ENCODE measurements at regions not wholly inside any gene's neighbourhood (a gene's known extent, or its start where the extent isn't known, plus 50 kb on each side); places are given as distances from the start of the nearest gene placed in this dataset.

DNA sequence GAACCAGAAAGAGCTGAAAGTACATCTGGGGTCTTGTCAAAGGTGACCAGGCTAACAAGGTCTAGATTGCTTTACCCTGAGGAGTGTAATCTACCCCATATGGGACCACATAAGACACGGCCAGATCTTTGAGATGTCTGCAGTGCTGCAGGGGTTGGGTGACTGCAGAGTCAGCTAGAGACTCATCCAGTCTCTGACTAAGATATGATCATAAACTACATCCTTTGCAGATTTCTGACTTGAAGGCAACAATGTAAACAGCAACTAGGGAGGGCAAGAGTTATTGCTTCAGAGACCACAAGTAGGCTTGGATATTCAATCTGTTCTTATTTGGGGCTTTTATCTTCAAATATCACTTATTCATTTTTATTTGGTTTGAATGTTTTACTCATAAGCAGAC lies 1080.5 kb upstream of the FOXG1 start:
- no peak for DNase-seq (ENCODE audit: low read depth)
- no peak overlapping the region for H3K4me3 ChIP-seq (ENCODE audit: low read length)
- TF ChIP-seq, protein P1, sequence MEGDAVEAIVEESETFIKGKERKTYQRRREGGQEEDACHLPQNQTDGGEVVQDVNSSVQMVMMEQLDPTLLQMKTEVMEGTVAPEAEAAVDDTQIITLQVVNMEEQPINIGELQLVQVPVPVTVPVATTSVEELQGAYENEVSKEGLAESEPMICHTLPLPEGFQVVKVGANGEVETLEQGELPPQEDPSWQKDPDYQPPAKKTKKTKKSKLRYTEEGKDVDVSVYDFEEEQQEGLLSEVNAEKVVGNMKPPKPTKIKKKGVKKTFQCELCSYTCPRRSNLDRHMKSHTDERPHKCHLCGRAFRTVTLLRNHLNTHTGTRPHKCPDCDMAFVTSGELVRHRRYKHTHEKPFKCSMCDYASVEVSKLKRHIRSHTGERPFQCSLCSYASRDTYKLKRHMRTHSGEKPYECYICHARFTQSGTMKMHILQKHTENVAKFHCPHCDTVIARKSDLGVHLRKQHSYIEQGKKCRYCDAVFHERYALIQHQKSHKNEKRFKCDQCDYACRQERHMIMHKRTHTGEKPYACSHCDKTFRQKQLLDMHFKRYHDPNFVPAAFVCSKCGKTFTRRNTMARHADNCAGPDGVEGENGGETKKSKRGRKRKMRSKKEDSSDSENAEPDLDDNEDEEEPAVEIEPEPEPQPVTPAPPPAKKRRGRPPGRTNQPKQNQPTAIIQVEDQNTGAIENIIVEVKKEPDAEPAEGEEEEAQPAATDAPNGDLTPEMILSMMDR (conservative IDR thresholded peaks at IDR 0.05; ENCODE audit: low read length), result no peak

DNA sequence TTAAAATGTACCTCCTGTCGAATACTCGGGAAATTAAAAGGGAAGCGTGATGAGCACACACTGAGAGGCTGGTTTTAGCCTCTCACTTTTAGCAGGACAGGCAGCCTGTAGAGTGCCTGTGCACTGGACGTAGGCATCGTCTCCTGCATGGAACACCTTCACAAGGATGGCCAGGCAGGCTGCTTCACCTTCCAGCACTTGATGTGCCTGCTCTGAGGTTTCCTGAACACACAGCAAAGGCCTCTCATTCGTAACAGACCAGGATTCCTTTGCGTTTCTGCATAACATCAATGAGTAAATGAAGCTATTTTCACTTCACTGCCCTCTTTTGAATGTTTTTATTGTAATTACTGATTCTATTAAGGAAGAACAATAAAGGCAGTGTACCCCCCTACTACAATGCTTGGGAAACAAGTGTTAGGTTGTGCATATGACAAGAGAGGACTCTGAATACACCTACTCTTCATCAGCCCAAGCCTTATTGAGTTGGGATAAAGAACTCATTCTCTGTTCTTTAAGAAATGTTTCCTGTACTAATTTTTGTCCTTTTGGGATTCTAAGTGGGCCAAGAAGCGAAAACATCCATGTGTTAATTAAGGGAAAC lies 1077.6 kb upstream of the FOXG1 start:
- H3K4me3 ChIP-seq (ENCODE audit: low read length), result no peak overlapping the region
- no peak for DNase-seq (ENCODE audit: low read depth)
- TF ChIP-seq, protein P1 (conservative IDR thresholded peaks at IDR 0.05; ENCODE audit: low read length), result no peak

DNA sequence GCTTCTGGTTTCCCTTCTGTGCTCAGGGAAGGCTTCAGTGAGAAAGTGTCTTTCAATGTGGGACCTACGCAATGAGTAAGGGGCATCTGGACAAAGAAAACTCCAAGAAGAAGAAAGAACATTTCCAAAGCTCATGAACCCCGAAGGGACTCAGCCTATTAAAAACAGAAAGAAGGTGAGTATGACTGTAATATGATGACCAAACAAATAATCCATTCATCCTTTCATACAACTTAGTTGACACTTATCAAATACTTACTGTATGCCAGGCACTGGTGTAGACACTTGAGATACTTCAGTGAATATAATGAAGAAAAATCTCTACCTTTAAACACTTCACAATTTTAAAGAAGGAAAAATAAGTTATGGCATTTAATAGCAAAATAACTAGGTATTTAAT lies 1054.2 kb upstream of the FOXG1 start:
- TF ChIP-seq, protein P1 (conservative IDR thresholded peaks at IDR 0.05; ENCODE audit: low read length), result no peak
- no peak overlapping the region for H3K4me3 ChIP-seq (ENCODE audit: low read length)
- no peak for DNase-seq (ENCODE audit: low read depth)

DNA sequence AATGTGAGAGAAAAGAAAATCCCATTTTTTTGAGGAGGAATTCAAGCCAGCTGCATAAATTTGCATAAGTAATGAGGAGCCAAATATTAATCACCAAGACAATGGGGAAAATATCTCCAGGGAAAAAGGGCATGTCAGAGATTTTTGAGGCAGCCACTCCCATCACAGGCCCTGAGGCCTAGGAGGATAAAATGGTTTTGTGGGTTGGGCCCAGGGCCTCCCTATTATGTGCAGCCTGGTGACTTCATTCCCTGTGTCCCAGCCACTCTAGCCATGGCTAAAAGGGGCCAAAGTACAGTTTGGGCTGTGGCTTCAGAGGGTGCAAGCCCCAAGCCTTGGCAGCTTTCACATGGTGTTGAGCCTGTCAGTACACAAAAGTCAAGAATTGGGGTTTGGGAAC lies 1051.0 kb upstream of the FOXG1 start:
- no peak overlapping the region for H3K4me3 ChIP-seq (ENCODE audit: low read length)
- DNase-seq (ENCODE audit: low read depth), result no peak
- TF ChIP-seq, protein P1 (conservative IDR thresholded peaks at IDR 0.05; ENCODE audit: low read length), result no peak

DNA sequence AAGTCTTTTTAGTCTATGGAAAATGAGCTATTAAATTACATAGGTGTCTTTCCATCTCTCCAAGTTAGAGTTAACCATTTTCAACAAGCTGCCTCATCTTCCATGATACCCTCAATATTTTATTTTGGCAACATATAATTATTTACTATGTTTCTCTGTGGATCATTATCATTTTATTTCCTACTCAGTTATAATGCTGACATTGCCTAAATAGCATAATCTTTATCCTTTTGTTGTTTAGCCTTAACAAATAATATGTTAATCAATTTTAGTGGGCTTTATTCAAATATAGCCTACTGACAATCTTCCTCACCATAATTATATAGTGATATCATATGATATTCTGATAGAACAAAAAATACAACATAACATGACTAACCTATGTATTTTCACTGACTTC lies 1044.8 kb upstream of the FOXG1 start:
- TF ChIP-seq, protein P1 (conservative IDR thresholded peaks at IDR 0.05; ENCODE audit: low read length), result no peak
- DNase-seq (ENCODE audit: low read depth), result no peak

DNA sequence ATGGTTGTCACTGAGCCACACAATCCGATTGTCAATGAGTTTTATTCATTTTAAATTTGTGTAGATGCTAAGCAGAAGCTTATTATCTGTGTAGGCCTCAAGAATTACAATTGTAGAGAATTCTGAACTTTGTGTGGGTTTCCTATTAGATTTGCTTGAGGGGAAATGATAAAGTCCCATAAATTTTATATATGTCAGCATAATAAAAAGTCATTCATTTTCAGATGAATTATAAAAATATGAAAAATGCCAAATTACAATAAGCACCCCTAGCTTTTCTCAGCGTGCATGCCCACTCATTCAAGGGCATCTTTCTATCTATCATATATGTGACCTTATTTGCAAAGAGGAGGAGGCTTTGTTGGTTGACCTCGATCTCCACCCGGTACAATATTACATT lies 1041.1 kb upstream of the FOXG1 start:
- DNase-seq (ENCODE audit: low read depth), result no peak
- H3K4me3 ChIP-seq (ENCODE audit: low read length), result no peak overlapping the region
- TF ChIP-seq, protein P1 (conservative IDR thresholded peaks at IDR 0.05; ENCODE audit: low read length), result no peak

More for the DNA sequence above, 1044.8 kb upstream of the FOXG1 start:
- no peak overlapping the region for H3K4me3 ChIP-seq (ENCODE audit: low read length)

DNA sequence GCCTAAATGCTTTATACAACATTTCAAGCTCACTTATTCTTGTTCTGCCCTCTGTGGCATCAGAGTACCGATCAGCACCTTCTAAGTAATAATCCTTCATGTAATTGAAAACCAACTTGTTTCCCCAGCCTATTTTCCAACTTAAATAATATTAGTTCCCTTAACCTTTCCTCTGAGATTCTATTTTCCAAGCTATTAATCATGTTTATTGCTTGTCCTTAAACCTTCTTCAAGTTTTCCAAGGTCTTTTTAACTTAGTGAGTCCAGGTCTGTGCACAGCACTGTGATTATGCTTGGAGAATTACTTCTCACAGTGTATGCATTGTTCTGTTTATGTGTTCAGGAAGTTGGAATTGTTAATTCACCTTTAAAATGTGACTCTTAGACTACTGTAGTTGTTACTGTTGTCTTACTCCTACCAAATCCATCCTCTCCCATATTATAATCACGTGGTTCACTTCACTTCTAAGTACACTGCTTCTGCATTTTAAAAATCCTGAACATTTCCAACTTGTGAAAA lies 1039.3 kb upstream of the FOXG1 start:
- no peak for DNase-seq (ENCODE audit: low read depth)
- no peak overlapping the region for H3K4me3 ChIP-seq (ENCODE audit: low read length)
- TF ChIP-seq, protein P1 (conservative IDR thresholded peaks at IDR 0.05; ENCODE audit: low read length), result no peak

Measured in AG10803 (cell line).